NOMO-1 (cell line): ENCODE measurements at regions not wholly inside any gene's neighbourhood (a gene's known extent, or its start where the extent isn't known, plus 50 kb on each side); places are given as distances from the start of the nearest gene placed in this dataset.

Experiments
- DNase-seq, 2 experiments: peaks; one replicate each; lab custom pipeline; 2025; ENCODE audit not compliant: unreplicated experiment in 2 of 2; lab: John Stamatoyannopoulos, UW

- DNase-seq, result no peak
Measured at GRCh38 chr4:16278178-16278577, 51.9 kb upstream of the TAPT1 start.
